Glutamatergic neuron (in vitro differentiated cells): ENCODE measurements at regions not wholly inside any gene's neighbourhood (a gene's known extent, or its start where the extent isn't known, plus 50 kb on each side); places are given as distances from the start of the nearest gene placed in this dataset.

ENCODE experiments used
- DNase-seq: peaks from one replicate; pipeline ENCODE4 v3.0.0; 2022
- H3K27ac Mint-ChIP-seq: one replicate; pipeline ENCODE4 v1.8.0; 2020; ENCODE audit warnings: mild to moderate bottlenecking, mixed read lengths, inconsistent platforms; ENCODE audit not compliant: unreplicated experiment
- H3K27me3 Mint-ChIP-seq: one replicate; pipeline ENCODE4 v1.8.0; 2020; ENCODE audit warnings: mild to moderate bottlenecking, moderate library complexity, mixed read lengths, inconsistent platforms; ENCODE audit not compliant: unreplicated experiment
- H3K36me3 Mint-ChIP-seq: one replicate; pipeline ENCODE4 v1.8.0; 2020; ENCODE audit warnings: mild to moderate bottlenecking, mixed read lengths, inconsistent platforms; ENCODE audit not compliant: unreplicated experiment
- H3K4me1 Mint-ChIP-seq: one replicate; pipeline ENCODE4 v1.8.0; 2020; ENCODE audit warnings: mild to moderate bottlenecking, low read depth, mixed read lengths, inconsistent platforms; ENCODE audit not compliant: unreplicated experiment
- H3K4me3 Mint-ChIP-seq: one replicate; pipeline ENCODE4 v1.8.0; 2020; ENCODE audit warnings: mild to moderate bottlenecking, mixed read lengths, inconsistent platforms; ENCODE audit not compliant: unreplicated experiment
- H3K9me3 Mint-ChIP-seq: one replicate; pipeline ENCODE4 v1.8.0; 2020; ENCODE audit warnings: mild to moderate bottlenecking, moderate library complexity, mixed read lengths, inconsistent platforms; ENCODE audit not compliant: unreplicated experiment
- TF ChIP-seq, protein P1 (sequence below): fragments of 200-600 bp; sonication (generic); IDR thresholded peaks from one replicate; pipeline ENCODE4 v1.5.0; 2021; ENCODE audit not compliant: partially characterized antibody, unreplicated experiment

DNA sequence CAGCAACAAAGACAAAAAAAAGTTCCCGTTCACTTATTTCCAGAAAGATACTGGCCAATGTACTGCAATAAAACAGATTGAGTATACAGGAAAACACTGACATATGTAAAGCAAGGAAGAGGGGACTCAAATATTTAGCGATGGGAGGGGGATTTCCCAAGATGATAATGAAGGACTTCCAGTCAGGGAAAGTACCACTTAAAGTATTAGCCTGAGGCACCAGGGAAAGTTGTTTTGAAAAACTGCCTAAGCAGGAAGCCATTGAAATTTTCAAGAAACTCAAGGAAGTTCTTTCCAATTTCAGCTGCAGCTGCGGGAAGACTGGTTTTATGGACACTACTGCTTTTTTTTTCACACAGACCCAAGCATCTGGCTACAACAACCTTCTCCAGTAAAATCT lies 1007.4 kb upstream of the NOVA1 start:
- Mint-ChIP-seq H3K4me3 (no peak overlapping the region), H3K36me3 (no peaks in the 10 kb centered on the region), H3K27me3 (no peaks in the 10 kb centered on the region), H3K27ac (no peak overlapping the region), H3K9me3 (peaks cover 3% of the 10 kb centered on the region), H3K4me1 (peaks cover 5% of the 10 kb centered on the region)
- DNase-seq = no peak
- TF ChIP-seq, protein P1, sequence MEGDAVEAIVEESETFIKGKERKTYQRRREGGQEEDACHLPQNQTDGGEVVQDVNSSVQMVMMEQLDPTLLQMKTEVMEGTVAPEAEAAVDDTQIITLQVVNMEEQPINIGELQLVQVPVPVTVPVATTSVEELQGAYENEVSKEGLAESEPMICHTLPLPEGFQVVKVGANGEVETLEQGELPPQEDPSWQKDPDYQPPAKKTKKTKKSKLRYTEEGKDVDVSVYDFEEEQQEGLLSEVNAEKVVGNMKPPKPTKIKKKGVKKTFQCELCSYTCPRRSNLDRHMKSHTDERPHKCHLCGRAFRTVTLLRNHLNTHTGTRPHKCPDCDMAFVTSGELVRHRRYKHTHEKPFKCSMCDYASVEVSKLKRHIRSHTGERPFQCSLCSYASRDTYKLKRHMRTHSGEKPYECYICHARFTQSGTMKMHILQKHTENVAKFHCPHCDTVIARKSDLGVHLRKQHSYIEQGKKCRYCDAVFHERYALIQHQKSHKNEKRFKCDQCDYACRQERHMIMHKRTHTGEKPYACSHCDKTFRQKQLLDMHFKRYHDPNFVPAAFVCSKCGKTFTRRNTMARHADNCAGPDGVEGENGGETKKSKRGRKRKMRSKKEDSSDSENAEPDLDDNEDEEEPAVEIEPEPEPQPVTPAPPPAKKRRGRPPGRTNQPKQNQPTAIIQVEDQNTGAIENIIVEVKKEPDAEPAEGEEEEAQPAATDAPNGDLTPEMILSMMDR = no peak

DNA sequence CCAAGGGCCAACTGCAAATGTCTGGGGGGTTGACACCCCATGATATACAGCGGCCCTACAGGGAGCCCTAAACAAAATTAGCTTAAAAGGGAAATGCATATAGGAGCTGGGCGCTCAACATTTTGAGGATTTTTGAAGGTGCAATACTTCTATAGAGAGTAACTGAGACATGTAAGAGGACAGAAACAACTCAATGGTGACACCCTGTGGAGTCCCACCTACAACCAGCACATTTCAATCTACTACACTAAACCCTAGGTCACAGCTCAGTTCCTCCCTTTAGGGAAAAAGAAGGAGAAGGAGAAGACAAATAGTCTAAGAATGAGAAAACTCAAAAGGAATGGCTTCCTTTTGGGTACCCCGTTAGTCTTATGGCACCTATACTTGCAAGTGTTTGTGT lies 1010.5 kb upstream of the NOVA1 start:
- Mint-ChIP-seq H3K4me1 (peaks cover 5% of the 10 kb centered on the region), H3K27me3 (no peaks in the 10 kb centered on the region), H3K4me3 (no peak overlapping the region), H3K27ac (no peak overlapping the region), H3K36me3 (no peaks in the 10 kb centered on the region), H3K9me3 (peaks cover 3% of the 10 kb centered on the region)
- TF ChIP-seq, protein P1 = no peak
- no peak for DNase-seq

DNA sequence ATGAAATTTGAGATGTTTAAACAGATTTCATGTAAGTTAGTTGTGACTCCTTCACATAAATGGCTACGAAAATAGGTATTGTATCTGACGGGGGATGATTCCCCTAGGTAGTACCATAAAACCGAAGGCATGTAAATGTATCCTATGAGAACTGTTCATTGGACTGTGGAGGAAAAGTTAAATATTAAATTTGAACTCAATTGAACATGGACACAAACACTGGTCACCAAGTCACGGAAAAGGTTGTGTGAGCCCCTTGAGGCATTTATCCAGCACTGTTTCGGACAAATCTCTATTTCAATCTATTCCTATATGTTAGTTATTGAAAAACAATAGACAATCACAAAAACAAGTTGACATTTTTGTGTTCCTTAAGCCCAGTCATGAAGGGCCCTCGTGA lies 1014.3 kb upstream of the NOVA1 start:
- no peak overlapping the region for H3K27ac Mint-ChIP-seq
- TF ChIP-seq, protein P1 = no peak
- H3K9me3 Mint-ChIP-seq = no peaks in the 10 kb centered on the region
- H3K36me3 Mint-ChIP-seq = no peaks in the 10 kb centered on the region
- H3K27me3 Mint-ChIP-seq = no peaks in the 10 kb centered on the region
- H3K4me1 Mint-ChIP-seq = no peaks in the 10 kb centered on the region
- H3K4me3 Mint-ChIP-seq = no peak overlapping the region
- DNase-seq = no peak

DNA sequence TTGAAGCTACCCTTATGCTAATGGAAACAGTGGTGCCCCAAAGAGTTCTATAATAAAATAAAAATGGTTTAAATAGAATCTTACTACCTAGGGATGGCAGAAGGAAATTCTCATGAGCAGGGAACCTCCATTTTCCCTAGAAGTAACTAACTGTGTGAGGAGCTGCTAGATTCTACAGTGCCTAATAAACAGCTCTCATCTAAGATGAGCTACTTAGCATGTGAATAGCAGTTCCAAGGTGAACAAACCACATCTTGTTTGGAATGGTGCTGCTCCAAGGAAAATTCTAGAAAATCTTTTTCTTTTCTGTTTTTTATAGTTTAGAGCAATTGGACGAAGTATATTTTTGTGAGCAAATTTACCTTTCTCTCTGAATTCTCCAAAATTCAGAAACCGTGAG lies 1015.3 kb upstream of the NOVA1 start:
- DNase-seq = no peak
- H3K27me3 Mint-ChIP-seq = no peaks in the 10 kb centered on the region
- TF ChIP-seq, protein P1 = no peak
- no peak overlapping the region for H3K27ac Mint-ChIP-seq
- H3K4me1 Mint-ChIP-seq = no peaks in the 10 kb centered on the region
- no peak overlapping the region for H3K4me3 Mint-ChIP-seq
- H3K9me3 Mint-ChIP-seq = no peaks in the 10 kb centered on the region
- H3K36me3 Mint-ChIP-seq = no peaks in the 10 kb centered on the region

DNA sequence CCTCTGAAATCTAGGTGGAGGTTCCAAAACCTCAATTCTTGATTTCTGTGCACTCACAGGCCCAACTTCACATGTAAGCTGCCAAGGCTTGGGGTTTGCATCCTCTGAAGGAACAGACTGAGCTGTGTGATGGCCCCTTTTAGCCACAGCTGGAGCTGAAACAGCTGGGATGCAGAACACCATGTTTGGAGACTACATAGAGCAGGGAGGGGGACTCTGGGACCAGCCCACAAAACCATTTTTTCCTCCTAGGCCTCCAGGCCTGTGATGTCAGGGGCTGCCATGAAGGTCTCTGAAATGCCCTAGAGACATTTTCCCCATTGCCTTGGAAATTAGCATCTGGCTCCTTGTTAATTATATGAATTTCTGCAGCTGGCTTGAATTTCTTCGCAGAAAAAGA lies 1025.9 kb upstream of the NOVA1 start:
- no peaks in the 10 kb centered on the region for H3K4me1 Mint-ChIP-seq
- H3K36me3 Mint-ChIP-seq = peaks cover 20% of the 10 kb centered on the region
- DNase-seq = peak; percentile 21
- H3K4me3 Mint-ChIP-seq = no peak overlapping the region
- H3K27ac Mint-ChIP-seq = no peak overlapping the region
- TF ChIP-seq, protein P1 = no peak
- H3K27me3 Mint-ChIP-seq = no peaks in the 10 kb centered on the region
- peaks cover 11% of the 10 kb centered on the region for H3K9me3 Mint-ChIP-seq
